Activated T-cell treated with anti-CD3 and anti-CD28 coated beads for 24 hours (primary cell): ENCODE measurements at regions not wholly inside any gene's neighbourhood (a gene's known extent, or its start where the extent isn't known, plus 50 kb on each side); places are given as distances from the start of the nearest gene placed in this dataset.

Experiments used
- DNase-seq: peaks from one replicate; pipeline ENCODE4 v3.0.0-alpha.2; 2020; ENCODE audit warnings: low read depth

GRCh38 chr12:111076611-111077451, 156.5 kb upstream of the MYL2 start:
- no peak for DNase-seq

GRCh38 chr12:111076199-111076598, 155.8 kb upstream of the MYL2 start:
- no peak for DNase-seq

GRCh38 chr12:111074965-111075364, 154.6 kb upstream of the MYL2 start:
- DNase-seq, result no peak

DNA sequence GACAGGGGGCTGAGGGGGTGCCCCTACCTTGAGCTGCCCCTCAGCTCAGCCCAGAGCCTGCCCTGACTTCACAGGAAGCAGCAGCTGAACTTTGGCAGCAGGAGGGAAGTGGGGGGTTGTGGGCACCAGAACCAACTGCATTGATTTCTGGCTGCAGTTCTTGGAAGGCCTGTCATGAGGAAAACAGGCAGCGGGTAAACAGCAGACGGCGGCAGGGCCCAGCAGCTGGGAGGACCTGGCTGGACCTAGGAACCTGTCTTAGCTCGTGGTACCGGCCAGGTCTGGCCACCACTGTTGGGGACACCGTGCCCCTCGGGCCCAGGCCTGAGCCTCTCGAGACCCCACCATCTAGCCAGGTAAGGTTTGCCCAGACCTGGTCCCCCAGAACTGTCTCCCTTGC, 154.2 kb upstream of the MYL2 start:
- DNase-seq, result no peak

DNA sequence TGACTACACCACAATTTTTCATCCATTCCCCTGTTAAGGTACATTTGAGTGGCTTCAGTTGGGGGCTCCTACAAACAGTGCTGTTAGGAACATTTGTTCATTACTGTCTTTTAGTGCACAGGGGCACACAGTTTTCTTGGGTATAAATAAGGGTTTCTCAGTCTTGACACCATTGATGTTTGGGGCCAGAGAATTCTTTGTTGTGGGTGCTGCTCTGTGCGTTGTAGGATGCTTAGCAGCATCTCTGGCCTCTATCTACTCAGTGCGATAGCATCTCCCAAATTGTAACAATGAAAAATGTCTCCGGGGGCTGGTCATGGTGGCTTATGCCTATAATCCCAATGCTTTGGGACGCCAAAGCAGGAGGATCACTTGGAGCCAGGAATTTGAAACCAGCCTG, 153.0 kb upstream of the MYL2 start:
- no peak for DNase-seq

GRCh38 chr12:111072299-111072698, 151.9 kb upstream of the MYL2 start:
- DNase-seq, result no peak

- DNase-seq, result no peak
These were observed 149.5 kb upstream of the MYL2 start for GRCh38 chr12:111069886-111070285.

DNA sequence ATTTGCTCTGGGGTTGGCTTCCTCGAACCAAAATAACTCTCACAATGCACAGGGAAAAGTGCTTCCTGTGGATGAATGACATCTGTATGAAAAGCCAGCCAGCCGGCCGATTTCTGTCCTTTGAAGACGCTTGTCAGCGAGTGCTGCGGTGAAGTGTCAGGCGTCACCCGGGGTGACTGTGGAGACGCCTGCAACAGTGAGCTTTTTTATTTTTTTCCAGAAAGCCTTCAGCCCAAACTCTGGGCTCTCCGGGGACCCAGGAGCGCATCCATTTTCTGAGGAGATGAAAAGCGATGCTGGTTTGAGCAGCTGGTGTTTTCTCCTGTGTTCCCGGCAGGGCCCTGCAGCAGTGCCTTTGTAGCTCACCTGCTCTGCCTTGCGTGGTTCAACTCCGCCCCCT, 147.9 kb upstream of the MYL2 start:
- no peak for DNase-seq

- no peak for DNase-seq
These were observed 147.1 kb upstream of the MYL2 start for GRCh38 chr12:111067498-111067897.

DNA sequence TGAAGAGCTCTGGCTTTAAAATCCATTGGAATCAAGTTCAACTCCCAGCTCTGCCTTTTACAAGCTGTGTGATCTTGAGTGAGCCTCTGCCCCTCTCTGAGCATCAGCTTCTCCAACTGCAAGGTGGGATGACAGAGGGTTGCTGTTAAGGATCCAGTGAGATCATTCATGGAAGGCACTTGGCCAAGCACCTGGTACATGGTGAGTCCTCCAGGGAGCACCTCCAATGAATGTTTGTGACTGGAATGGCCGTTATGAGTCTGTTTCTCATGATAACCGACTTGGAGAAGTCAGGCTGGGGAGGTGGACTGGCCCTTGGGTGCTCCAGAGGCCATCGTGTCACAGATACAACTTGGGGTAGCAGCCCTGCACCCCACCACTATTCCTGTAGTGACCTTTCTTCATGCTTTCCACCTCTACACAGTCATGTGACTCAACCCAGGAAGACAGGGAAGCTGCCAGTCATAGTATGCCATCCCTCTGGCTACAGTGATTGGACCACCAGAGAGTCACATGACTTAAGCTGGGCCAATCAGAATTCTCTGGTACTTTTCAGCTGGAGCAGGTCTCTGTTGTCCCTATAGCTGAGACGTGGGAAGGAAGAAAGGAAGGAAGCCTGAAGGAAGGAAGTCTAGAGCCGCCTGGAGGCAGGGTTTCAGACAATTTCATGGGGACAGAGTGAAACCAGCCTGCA, 146.5 kb upstream of the MYL2 start:
- no peak for DNase-seq

GRCh38 chr12:111064982-111065381, 144.6 kb upstream of the MYL2 start:
- no peak for DNase-seq

DNA sequence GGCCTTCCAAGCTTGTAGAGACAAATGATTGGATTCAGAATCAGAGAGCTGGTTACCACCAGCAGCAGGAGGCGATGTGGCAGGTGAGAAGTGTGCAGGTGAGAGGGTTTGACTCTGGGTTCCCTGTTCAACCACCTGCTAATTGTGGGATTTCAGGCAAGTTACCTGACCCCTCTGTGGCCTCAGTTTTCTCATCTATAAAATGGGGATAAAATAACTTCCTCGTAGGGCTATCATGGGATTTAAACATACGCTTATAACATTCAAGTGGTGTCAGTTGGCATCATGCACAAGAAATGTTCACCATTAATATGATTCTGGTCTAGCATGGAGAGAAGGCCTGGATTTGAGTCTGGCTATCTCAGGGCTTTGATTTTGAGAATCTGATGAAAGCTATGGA, 143.8 kb upstream of the MYL2 start:
- no peak for DNase-seq

GRCh38 chr12:111063295-111064026, 143.1 kb upstream of the MYL2 start:
- DNase-seq, result no peak

GRCh38 chr12:111057701-111058425, 137.5 kb upstream of the MYL2 start:
- no peak for DNase-seq

- DNase-seq, result peak; percentile 52
These were observed 136.5 kb upstream of the MYL2 start for GRCh38 chr12:111056618-111057521.

DNA sequence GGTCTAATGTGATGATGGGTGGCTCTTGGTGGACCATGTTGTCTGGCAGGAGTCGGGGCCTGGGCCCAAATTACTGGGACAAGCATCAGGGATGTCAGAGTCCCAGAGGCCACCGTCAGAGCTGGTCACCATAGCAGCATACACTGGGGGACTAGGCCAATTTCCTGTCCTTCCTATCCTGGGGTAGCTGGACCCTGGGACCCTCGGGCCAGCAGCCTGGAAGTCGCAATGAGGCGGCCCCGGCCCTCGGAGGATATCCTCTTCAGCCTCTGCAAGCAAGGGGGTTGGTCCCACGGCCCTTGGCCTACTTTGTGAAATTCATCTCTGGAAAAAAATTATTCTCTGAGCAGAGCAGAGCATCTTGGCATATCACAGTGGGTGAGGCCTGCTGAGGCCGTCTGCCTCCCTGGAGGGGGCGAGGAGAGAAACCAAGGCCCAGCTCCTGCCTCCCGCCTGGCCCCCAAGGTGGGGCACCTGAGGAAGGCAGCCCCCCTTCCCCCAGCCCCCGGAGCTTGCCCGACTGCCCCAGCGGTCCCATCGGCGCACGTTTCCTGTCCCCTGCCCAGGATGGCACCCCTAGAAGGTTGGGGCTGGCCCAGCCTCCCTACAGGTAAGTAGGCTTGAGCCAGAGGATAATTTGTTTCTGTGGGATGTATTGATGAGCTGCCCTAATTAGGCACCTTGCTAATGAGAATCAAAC, 135.0 kb upstream of the MYL2 start:
- DNase-seq, result no peak

GRCh38 chr12:111048991-111049390, 128.6 kb upstream of the MYL2 start:
- no peak for DNase-seq

GRCh38 chr12:111046896-111047295, 126.5 kb upstream of the MYL2 start:
- DNase-seq, result no peak

DNA sequence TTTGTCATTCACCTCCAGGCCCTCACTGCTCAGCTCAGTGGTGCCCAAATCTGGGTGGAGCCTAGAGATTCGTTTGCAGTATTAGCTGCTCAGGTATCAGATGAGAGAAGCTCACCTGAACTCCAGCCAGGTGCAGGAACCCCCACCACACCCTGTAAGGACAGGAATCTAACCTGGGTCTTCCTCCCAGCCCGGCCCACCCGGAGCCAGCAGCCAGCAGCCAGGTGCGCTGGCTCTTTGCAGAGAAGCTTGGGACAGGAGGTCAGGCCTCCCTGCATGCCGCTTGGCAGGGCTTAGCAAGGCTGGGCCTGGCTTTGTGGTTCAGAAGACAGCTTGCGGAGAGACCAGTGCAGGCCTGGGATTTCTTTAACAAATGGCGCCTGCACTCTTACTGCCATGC, 125.6 kb upstream of the MYL2 start:
- DNase-seq, result no peak

DNA sequence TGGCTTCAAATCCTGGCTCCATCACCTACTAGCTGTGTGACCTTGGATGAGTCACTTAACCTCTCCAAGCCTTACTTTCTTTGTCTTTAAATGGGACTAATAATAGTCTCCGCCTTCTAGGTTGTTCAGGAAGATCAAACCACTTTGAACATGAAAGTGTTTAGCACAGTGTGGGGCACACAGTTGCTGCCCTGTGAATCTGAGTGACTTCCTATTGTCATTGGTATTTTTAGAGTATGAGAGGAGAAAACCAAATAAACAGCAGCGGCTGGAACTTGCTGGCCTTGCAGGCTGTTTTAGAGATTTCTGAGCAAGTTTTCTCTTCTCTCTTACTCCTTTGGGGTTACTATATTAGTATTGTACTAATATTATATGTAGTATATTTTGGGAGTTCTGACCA, 120.7 kb upstream of the MYL2 start:
- no peak for DNase-seq

DNA sequence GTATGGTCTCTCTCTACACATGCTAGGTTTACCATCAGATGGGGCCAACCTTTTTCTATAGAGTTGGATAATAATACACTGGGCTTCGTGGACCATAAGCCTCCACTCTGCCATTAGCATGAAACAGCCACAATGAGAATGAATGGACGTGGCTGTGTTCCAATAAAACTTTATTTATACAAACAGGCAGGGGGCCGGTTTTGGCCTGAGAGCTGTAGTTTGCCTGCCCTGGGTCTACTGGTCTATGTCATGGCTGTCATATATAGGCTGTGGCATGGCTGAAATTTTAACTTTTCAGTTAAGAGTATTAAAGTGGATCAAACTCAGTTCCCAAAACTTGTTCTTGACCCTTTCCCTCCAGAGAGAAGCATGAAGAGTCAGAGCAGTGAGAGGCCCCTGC, 120.3 kb upstream of the MYL2 start:
- no peak for DNase-seq
